HG03520 (cell line): ENCODE measurements at regions not wholly inside any gene's neighbourhood (a gene's known extent, or its start where the extent isn't known, plus 50 kb on each side); places are given as distances from the start of the nearest gene placed in this dataset.

Source experiments
- ATAC-seq: cut with Tn5 transposase; IDR thresholded peaks from one replicate; pipeline ENCODE4 v1.9.1; 2021; ENCODE audit warnings: mild to moderate bottlenecking, moderate library complexity; ENCODE audit not compliant: unreplicated experiment

- no peak for ATAC-seq
Observed at GRCh38 chr3:82773207-82773606, 1011.8 kb upstream of the GBE1 start.

GRCh38 chr3:82764521-82764920 lies 1003.1 kb upstream of the GBE1 start:
- no peak for ATAC-seq

- no peak for ATAC-seq
Observed at GRCh38 chr3:82761858-82762257, 1000.4 kb upstream of the GBE1 start.

GRCh38 chr3:82745544-82745943 lies 984.1 kb upstream of the GBE1 start:
- no peak for ATAC-seq

- no peak for ATAC-seq
Observed at GRCh38 chr3:82743196-82743595, 981.8 kb upstream of the GBE1 start.

GRCh38 chr3:82741346-82741745 lies 979.9 kb upstream of the GBE1 start:
- ATAC-seq: no peak

- no peak for ATAC-seq
Observed at GRCh38 chr3:82739390-82739789, 977.9 kb upstream of the GBE1 start.

- no peak for ATAC-seq
Observed at GRCh38 chr3:82736696-82737277, 975.3 kb upstream of the GBE1 start.

GRCh38 chr3:82715091-82715856 lies 953.8 kb upstream of the GBE1 start:
- ATAC-seq: no peak

GRCh38 chr3:82707035-82707434 lies 945.6 kb upstream of the GBE1 start:
- no peak for ATAC-seq

- ATAC-seq: no peak
Observed at GRCh38 chr3:82685761-82686160, 924.3 kb upstream of the GBE1 start.

GRCh38 chr3:82676356-82677026 lies 915.0 kb upstream of the GBE1 start:
- ATAC-seq: no peak

- ATAC-seq: no peak
Observed at GRCh38 chr3:82672966-82673365, 911.5 kb upstream of the GBE1 start.

- no peak for ATAC-seq
Observed at GRCh38 chr3:82671466-82671865, 910.0 kb upstream of the GBE1 start.

GRCh38 chr3:82654708-82655107 lies 893.3 kb upstream of the GBE1 start:
- ATAC-seq: no peak

GRCh38 chr3:82643948-82644347 lies 882.5 kb upstream of the GBE1 start:
- ATAC-seq: no peak

GRCh38 chr3:82641701-82642100 lies 880.3 kb upstream of the GBE1 start:
- no peak for ATAC-seq

- no peak for ATAC-seq
Observed at GRCh38 chr3:82640254-82640653, 878.8 kb upstream of the GBE1 start.

GRCh38 chr3:82637574-82637973 lies 876.1 kb upstream of the GBE1 start:
- ATAC-seq: no peak

GRCh38 chr3:82636177-82636576 lies 874.7 kb upstream of the GBE1 start:
- ATAC-seq: no peak

GRCh38 chr3:82633319-82633718 lies 871.9 kb upstream of the GBE1 start:
- ATAC-seq: no peak

GRCh38 chr3:82629937-82630336 lies 868.5 kb upstream of the GBE1 start:
- no peak for ATAC-seq
